OCI-LY7 (cell line): ENCODE measurements at regions not wholly inside any gene's neighbourhood (a gene's known extent, or its start where the extent isn't known, plus 50 kb on each side); places are given as distances from the start of the nearest gene placed in this dataset.

Experiments used
- EZH2phosphoT487 ChIP-seq: fragments of 200-600 bp; sonication (generic); IDR thresholded peaks from 2 replicates; pipeline ENCODE4 v1.6.1; 2018; ENCODE audit warnings: low read depth, borderline replicate concordance, mild to moderate bottlenecking, mixed run types, antibody characterized with exemption, low read length, moderate library complexity, mixed read lengths
- TF ChIP-seq, protein P1 (sequence below): fragments of 200-600 bp; sonication (generic); conservative IDR thresholded peaks from 2 replicates; pipeline ENCODE4 v1.5.1; 2014; ENCODE audit warnings: mild to moderate bottlenecking, antibody characterized with exemption, low read length, moderate library complexity, mixed read lengths

DNA sequence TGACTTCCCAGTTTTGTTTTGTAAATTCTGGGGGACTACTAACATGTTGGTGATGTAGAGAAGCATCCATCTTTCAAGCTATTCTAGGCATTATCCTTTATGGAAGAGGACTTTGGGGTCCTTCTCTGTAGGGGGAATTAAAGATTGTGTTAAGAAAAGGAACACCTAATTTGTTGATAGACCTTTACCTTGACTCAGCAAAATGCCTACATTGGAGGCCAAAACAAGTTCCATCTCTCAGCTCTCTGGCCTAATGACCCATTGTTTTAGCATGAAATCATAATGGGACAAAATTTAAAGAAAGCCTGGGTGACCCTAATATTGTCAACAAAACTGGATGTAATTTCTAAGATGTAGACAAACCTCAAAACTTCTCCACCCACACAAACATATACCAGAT, 465.3 kb upstream of the SOX9 start:
- TF ChIP-seq, protein P1, sequence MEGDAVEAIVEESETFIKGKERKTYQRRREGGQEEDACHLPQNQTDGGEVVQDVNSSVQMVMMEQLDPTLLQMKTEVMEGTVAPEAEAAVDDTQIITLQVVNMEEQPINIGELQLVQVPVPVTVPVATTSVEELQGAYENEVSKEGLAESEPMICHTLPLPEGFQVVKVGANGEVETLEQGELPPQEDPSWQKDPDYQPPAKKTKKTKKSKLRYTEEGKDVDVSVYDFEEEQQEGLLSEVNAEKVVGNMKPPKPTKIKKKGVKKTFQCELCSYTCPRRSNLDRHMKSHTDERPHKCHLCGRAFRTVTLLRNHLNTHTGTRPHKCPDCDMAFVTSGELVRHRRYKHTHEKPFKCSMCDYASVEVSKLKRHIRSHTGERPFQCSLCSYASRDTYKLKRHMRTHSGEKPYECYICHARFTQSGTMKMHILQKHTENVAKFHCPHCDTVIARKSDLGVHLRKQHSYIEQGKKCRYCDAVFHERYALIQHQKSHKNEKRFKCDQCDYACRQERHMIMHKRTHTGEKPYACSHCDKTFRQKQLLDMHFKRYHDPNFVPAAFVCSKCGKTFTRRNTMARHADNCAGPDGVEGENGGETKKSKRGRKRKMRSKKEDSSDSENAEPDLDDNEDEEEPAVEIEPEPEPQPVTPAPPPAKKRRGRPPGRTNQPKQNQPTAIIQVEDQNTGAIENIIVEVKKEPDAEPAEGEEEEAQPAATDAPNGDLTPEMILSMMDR = no peak
- no peak for TF ChIP-seq EZH2phosphoT487
